OCI-LY3 (cell line): ENCODE measurements at regions not wholly inside any gene's neighbourhood (a gene's known extent, or its start where the extent isn't known, plus 50 kb on each side); places are given as distances from the start of the nearest gene placed in this dataset.

Experiments used
- H2AFZ ChIP-seq: fragments of 200-600, 300-600 bp; shearing (Covaris generic); 2 replicates; pipeline ENCODE4 v1.6.0; 2014; ENCODE audit warnings: antibody characterized with exemption, low read depth, low read length
- H3K27ac ChIP-seq: fragments of 200-600, 300-600 bp; sonication (generic); 2 replicates; pipeline ENCODE4 v1.5.1; 2014; ENCODE audit warnings: mild to moderate bottlenecking, low read length, moderate library complexity, mixed read lengths
- H3K27me3 ChIP-seq: fragments of 200-600, 300-600 bp; sonication (generic); 2 replicates; pipeline ENCODE4 v1.6.1; 2014; ENCODE audit warnings: low read depth, low read length, mixed read lengths
- H3K36me3 ChIP-seq: fragments of 200-600, 300-600 bp; sonication (generic); replicated peaks from 2 replicates; pipeline ENCODE3; 2014; ENCODE audit warnings: low read depth, low read length, mixed read lengths
- H3K4me1 ChIP-seq: fragments of 300-600, 200-600 bp; sonication (generic); 2 replicates; pipeline ENCODE4 v1.6.1; 2014; ENCODE audit warnings: low read length, mixed read lengths
- H3K4me2 ChIP-seq: fragments of 200-600, 300-600 bp; sonication (generic); 2 replicates; pipeline ENCODE4 v1.6.1; 2014; ENCODE audit warnings: low read length, mixed read lengths
- H3K4me3 ChIP-seq: fragments of 300-600, 200-600 bp; sonication (generic); 2 replicates; pipeline ENCODE4 v1.5.1; 2014; ENCODE audit warnings: antibody characterized with exemption, mild to moderate bottlenecking, low read length, moderate library complexity
- H3K79me2 ChIP-seq: fragments of 300-600, 200-600 bp; shearing (Covaris generic); 2 replicates; pipeline ENCODE4 v1.6.1; 2014; ENCODE audit warnings: mild to moderate bottlenecking, low read length, mixed read lengths
- H3K9ac ChIP-seq: fragments of 300-600, 200-600 bp; shearing (Covaris generic); 2 replicates; pipeline ENCODE4 v1.6.0; 2014; ENCODE audit warnings: mild to moderate bottlenecking, low read length, moderate library complexity
- H3K9me3 ChIP-seq: fragments of 200-600, 300-600 bp; shearing (Covaris generic); 2 replicates; pipeline ENCODE4 v1.6.1; 2014; ENCODE audit warnings: low read length, mixed read lengths; ENCODE audit not compliant: insufficient read depth
- H4K20me1 ChIP-seq: fragments of 200-600, 300-600 bp; sonication (generic); 2 replicates; pipeline ENCODE4 v1.6.1; 2016; ENCODE audit warnings: low read length, mixed read lengths; ENCODE audit not compliant: insufficient read depth
- EZH2phosphoT487 ChIP-seq: fragments of 200-600 bp; shearing (Covaris generic); IDR thresholded peaks from 2 replicates; pipeline ENCODE4 v1.6.1; 2018; ENCODE audit warnings: antibody characterized with exemption, mixed run types, low read depth
- TF ChIP-seq, protein P1 (sequence below): fragments of 200-600, 300-600 bp; sonication (generic); IDR thresholded peaks from 2 replicates; pipeline ENCODE4 v1.5.1; 2014; ENCODE audit warnings: antibody characterized with exemption, low read length, low read depth

DNA sequence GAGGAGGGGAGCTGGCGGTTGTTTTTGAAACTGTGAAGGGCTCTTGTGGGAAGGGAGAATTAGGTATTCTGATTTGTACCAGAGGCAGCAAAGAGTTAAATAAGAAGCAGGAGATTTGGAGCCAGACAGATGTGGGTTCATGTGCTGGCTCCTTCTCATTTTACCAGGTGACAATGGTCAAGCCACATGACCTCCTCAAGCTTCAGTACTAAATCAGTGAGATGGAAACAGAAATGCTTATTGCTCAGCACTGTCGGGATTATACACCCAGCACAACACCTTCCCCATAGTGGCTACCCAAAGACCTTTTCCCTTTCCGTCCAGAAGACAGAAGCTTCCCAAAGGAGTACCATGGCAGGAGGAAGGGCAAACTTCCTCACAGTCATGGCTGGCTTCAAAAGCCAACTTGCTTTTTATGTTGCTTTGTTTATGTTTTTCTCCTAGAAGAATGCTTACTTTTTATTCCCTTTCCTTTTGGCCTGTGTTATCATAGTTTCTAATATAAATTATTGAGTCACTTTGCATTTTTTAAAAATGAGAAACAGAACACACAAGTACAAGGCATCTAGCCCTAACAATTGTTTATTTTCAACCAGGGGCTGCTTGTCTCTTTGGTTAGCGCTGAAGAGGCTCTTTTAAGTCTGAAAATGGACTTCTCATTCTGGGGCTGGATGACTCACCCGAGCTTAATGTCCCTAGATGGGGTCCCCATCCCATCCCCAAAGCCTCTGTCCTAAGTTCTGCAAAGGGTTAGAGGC lies 181.5 kb upstream of the ZBED5 start:
- no peak overlapping the region for H2AFZ ChIP-seq
- no peak overlapping the region for H3K4me3 ChIP-seq
- no peaks in the 10 kb centered on the region for H3K36me3 ChIP-seq
- 0 out of 2 replicates have a peak, but pooled peaks cover 3% of the 10 kb centered on the region for H3K27me3 ChIP-seq
- H3K4me1 ChIP-seq: no peaks in the 10 kb centered on the region
- no peaks in the 10 kb centered on the region for H3K79me2 ChIP-seq
- H3K9me3 ChIP-seq: no peaks in the 10 kb centered on the region
- no peak overlapping the region for H3K9ac ChIP-seq
- no peak for TF ChIP-seq EZH2phosphoT487
- TF ChIP-seq, protein P1, sequence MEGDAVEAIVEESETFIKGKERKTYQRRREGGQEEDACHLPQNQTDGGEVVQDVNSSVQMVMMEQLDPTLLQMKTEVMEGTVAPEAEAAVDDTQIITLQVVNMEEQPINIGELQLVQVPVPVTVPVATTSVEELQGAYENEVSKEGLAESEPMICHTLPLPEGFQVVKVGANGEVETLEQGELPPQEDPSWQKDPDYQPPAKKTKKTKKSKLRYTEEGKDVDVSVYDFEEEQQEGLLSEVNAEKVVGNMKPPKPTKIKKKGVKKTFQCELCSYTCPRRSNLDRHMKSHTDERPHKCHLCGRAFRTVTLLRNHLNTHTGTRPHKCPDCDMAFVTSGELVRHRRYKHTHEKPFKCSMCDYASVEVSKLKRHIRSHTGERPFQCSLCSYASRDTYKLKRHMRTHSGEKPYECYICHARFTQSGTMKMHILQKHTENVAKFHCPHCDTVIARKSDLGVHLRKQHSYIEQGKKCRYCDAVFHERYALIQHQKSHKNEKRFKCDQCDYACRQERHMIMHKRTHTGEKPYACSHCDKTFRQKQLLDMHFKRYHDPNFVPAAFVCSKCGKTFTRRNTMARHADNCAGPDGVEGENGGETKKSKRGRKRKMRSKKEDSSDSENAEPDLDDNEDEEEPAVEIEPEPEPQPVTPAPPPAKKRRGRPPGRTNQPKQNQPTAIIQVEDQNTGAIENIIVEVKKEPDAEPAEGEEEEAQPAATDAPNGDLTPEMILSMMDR: no peak
- no peaks in the 10 kb centered on the region for H4K20me1 ChIP-seq
- H3K27ac ChIP-seq: no peak overlapping the region
- H3K4me2 ChIP-seq: no peak overlapping the region

DNA sequence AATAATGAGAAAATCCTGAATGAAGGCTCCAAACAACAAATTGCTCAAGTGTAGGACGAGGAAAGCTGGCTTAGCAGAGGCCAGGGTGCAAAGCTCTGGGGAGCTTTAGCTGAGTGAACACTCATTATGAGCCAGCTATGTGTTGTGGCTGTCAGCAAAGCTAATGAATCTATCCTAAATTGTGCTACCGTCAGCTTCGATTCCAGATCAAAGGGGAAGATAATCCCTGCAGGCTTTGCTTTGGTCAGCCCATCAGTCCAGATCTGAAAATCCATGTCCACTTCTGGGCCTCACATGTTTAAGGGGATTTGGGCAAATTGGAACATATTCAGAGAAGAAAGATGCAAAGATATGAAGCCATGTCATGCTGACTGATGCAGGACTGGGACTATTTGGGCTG lies 180.9 kb upstream of the ZBED5 start:
- Histone ChIP-seq H3K36me3 (no peaks in the 10 kb centered on the region), H3K9me3 (no peaks in the 10 kb centered on the region), H2AFZ (no peak overlapping the region), H3K9ac (no peak overlapping the region), H3K4me1 (no peaks in the 10 kb centered on the region), H3K4me2 (no peak overlapping the region), H3K4me3 (no peak overlapping the region), H4K20me1 (no peaks in the 10 kb centered on the region), H3K27me3 (0 out of 2 replicates have a peak, but pooled peaks cover 3% of the 10 kb centered on the region), H3K27ac (no peak overlapping the region), H3K79me2 (no peaks in the 10 kb centered on the region)
- TF ChIP-seq, protein P1: no peak
- no peak for TF ChIP-seq EZH2phosphoT487

DNA sequence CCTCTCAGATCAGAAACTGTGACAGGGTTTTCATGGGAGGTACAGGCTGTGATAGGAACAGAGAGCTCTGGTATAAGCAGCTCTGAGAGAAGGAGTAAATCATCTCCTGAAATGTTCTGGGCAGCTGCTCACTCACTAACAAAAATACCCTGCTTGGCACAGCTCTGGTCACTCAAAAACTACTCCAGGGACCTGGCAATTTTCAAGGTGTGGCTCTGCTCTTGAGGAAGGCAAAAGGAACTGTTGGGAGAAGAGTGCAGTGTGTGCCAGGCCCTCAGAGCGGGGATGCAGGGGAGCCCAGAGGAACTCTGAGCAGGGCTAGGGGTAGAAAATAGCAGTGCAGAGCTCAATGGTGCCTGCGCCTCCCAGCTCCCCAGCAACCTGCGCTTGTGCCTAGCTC lies 180.5 kb upstream of the ZBED5 start:
- Histone ChIP-seq H3K4me2 (no peak overlapping the region), H3K4me1 (no peaks in the 10 kb centered on the region), H3K27me3 (0 out of 2 replicates have a peak, but pooled peaks cover 3% of the 10 kb centered on the region), H3K27ac (no peak overlapping the region), H3K36me3 (no peaks in the 10 kb centered on the region), H3K4me3 (no peak overlapping the region), H4K20me1 (no peaks in the 10 kb centered on the region), H3K9me3 (no peaks in the 10 kb centered on the region), H2AFZ (no peak overlapping the region), H3K79me2 (no peaks in the 10 kb centered on the region), H3K9ac (no peak overlapping the region)
- TF ChIP-seq, protein P1: no peak
- no peak for TF ChIP-seq EZH2phosphoT487

DNA sequence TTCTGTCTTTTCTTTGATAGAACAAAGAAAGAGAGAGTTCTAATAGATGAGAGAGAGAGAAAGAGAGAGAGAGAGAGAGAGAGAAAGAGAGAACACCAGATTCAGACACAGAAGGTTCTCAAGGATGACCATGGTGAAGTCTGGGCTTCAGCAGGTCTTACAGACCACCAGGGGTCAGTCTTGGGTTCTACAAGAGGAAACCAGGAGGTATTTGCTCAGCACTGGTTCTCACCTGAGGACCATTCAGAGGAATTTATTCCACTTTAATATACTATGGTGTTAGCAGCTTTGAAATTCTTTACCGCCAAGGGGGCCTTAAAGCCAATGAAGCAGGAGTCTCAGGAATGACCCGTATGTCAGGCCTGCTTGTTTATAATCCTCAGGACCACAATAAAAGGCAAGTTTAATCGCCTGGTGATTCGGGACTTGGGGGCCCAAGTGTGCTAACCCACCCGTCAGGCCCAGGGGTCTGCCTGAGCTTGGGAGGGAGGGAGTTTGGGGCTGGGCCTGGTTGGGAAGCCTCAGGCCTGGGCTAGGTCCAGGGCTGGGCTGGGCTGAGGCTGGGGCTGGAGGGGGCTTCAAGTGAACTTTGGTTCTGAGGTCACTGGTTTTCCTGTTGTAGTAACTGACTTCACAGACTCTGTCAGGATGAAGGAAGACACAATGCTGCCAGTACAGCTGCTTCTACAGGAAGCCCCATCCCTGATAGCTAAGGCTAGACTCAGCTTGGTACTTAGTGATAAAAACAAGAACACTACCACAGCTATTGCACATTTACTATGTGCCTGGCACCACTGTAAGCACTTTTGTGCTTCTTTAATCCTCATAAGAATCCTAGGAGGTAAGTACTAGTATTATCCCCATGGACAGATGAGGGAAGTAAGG lies 179.2 kb upstream of the ZBED5 start:
- no peak for TF ChIP-seq EZH2phosphoT487
- TF ChIP-seq, protein P1: peak; percentile 70
- Histone ChIP-seq H3K27me3 (0 out of 2 replicates have a peak, but pooled peaks cover 4% of the 10 kb centered on the region), H3K9me3 (no peaks in the 10 kb centered on the region), H3K4me1 (no peaks in the 10 kb centered on the region), H2AFZ (no peak overlapping the region), H3K27ac (no peak overlapping the region), H3K79me2 (no peaks in the 10 kb centered on the region), H4K20me1 (no peaks in the 10 kb centered on the region), H3K4me3 (no peak overlapping the region), H3K9ac (no peak overlapping the region), H3K4me2 (no peak overlapping the region), H3K36me3 (no peaks in the 10 kb centered on the region)
